ENCODE measurements at regions not wholly inside any gene's neighbourhood (a gene's known extent, or its start where the extent isn't known, plus 50 kb on each side); places are given as distances from the start of the nearest gene placed in this dataset.

GRCh38 chrX:109186939-109187338 lies 294.9 kb downstream of the GUCY2F start:
- TF ChIP-seq REST (IDR thresholded peaks at IDR 0.05; ENCODE audit: insufficient replicate concordance, low read depth) (no peak), CTCF (IDR thresholded peaks at IDR 0.05; ENCODE audit: insufficient read depth, low read length) (no peak), SPI1 (IDR thresholded peaks at IDR 0.05; ENCODE audit: borderline replicate concordance, low read depth) (no peak), GABPA (IDR thresholded peaks at IDR 0.05; ENCODE audit: low read depth) (no peak), POLR2AphosphoS5 (IDR thresholded peaks at IDR 0.05; ENCODE audit: low read depth) (no peak)
- no peak for DNase-seq (ENCODE audit: low read depth in 1 of 2, low spot score in 1 of 2)
- no peak overlapping the region for H3K27ac ChIP-seq (replicated peaks)
- H3K4me3 ChIP-seq (replicated peaks; ENCODE audit: insufficient read depth, low read length) = no peak overlapping the region
- H3K27me3 ChIP-seq (ENCODE audit: insufficient read depth, poor library complexity, severe bottlenecking) = no peaks in the 10 kb centered on the region

- Histone ChIP-seq H3K27me3 (ENCODE audit: insufficient read depth, poor library complexity, severe bottlenecking) (no peaks in the 10 kb centered on the region), H3K4me3 (replicated peaks; ENCODE audit: insufficient read depth, low read length) (no peak overlapping the region), H3K27ac (replicated peaks) (no peak overlapping the region)
- no peak for TF ChIP-seq GABPA (IDR thresholded peaks at IDR 0.05; ENCODE audit: low read depth)
- TF ChIP-seq SPI1 (IDR thresholded peaks at IDR 0.05; ENCODE audit: borderline replicate concordance, low read depth) = no peak
- TF ChIP-seq POLR2AphosphoS5 (IDR thresholded peaks at IDR 0.05; ENCODE audit: low read depth) = no peak
- TF ChIP-seq REST (IDR thresholded peaks at IDR 0.05; ENCODE audit: insufficient replicate concordance, low read depth) = no peak
- no peak for TF ChIP-seq CTCF (IDR thresholded peaks at IDR 0.05; ENCODE audit: insufficient read depth, low read length)
- no peak for DNase-seq (ENCODE audit: low read depth in 1 of 2, low spot score in 1 of 2)
Observed at GRCh38 chrX:109184506-109185139, 297.3 kb downstream of the GUCY2F start.

- no peaks in the 10 kb centered on the region for H3K27me3 ChIP-seq (ENCODE audit: insufficient read depth, poor library complexity, severe bottlenecking)
- TF ChIP-seq REST (IDR thresholded peaks at IDR 0.05; ENCODE audit: insufficient replicate concordance, low read depth) (no peak), CTCF (IDR thresholded peaks at IDR 0.05; ENCODE audit: insufficient read depth, low read length) (no peak), GABPA (IDR thresholded peaks at IDR 0.05; ENCODE audit: low read depth) (no peak), SPI1 (IDR thresholded peaks at IDR 0.05; ENCODE audit: borderline replicate concordance, low read depth) (no peak), POLR2AphosphoS5 (IDR thresholded peaks at IDR 0.05; ENCODE audit: low read depth) (no peak)
- no peak overlapping the region for H3K27ac ChIP-seq (replicated peaks)
- H3K4me3 ChIP-seq (replicated peaks; ENCODE audit: insufficient read depth, low read length) = no peak overlapping the region
- no peak for DNase-seq (ENCODE audit: low read depth in 1 of 2, low spot score in 1 of 2)
Observed at GRCh38 chrX:109172091-109172602, 309.7 kb downstream of the GUCY2F start.

Measured in HL-60 (cell line).